CD4-positive, alpha-beta T cell treated with Interleukin-6 for 4 hours (primary cell): ENCODE measurements at regions not wholly inside any gene's neighbourhood (a gene's known extent, or its start where the extent isn't known, plus 50 kb on each side); places are given as distances from the start of the nearest gene placed in this dataset.

ENCODE experiments used
- DNase-seq: peaks from one replicate; pipeline ENCODE4 v3.0.0-alpha.2; 2020; ENCODE audit warnings: mixed read lengths

DNA sequence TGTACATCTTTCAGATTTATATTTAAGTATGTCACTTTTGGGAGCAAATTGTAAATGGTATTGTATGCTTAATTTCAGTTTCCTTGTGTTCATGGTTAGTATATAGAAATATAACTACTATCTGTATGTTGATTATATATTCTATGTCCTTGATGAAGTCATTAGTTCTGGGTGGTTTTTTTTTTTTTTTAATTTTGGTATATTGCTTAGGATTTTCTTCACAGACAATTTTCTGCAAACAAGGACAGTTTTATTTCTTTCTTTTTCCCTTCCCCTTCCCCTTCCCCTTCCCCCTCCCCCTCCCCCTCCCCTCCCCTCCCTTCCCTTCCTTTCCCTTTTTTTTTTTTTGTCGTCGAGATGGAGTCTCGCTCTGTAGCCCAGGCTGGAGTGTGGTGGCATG, 430.0 kb downstream of the TYW1 start:
- DNase-seq, result no peak

DNA sequence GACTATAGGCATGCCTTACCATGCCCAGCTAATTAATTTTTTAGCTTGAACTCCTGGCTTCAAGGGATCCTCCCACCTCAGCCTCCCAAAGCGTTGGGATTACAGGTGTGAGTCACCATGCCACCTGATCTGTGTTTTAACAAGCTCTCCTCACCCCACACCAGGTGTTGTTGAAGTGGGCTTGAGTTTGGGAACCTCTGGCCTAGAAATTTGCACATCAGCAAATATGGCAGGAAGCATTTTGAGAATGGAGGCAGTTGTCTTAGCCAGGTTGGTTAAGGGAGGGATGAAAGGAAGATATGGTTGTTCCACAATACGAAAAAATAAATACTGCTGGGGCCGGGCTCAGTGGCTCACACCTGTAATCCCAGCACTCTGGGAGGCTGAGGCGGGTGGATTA, 433.1 kb downstream of the TYW1 start:
- DNase-seq, result no peak

DNA sequence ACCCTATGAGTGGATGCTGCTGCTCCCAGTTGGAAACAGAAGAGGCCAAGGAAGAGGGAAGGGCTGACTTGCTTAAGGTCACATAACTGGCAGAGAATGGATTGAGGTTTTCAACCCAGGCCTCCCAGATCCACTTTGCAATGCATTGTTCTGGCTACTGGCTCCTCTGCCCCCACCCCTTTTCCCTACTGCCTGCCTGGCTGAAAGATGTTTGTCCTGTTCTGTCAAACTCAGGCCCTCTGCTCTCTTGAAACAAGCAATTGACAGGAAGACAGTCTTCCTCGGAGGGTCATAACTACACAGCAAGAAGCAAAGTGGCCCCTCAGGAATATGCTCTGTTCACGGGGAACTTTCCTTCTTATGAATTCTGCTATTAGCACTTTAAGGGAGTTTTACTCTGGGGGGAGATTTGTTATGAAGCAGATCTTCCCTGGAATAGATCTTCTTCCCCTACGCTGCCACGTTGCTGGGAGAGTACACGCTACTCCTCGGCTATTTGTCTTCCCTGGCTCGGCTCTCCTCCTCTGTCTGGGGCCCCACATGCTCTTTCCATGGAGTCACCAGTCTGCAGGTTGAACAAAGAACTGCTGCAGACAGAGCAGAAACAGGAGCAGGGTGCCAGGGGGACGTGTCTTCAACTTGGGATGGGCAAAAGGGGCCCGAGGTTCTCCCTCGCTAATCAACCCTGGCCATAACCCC, 436.1 kb downstream of the TYW1 start:
- no peak for DNase-seq

DNA sequence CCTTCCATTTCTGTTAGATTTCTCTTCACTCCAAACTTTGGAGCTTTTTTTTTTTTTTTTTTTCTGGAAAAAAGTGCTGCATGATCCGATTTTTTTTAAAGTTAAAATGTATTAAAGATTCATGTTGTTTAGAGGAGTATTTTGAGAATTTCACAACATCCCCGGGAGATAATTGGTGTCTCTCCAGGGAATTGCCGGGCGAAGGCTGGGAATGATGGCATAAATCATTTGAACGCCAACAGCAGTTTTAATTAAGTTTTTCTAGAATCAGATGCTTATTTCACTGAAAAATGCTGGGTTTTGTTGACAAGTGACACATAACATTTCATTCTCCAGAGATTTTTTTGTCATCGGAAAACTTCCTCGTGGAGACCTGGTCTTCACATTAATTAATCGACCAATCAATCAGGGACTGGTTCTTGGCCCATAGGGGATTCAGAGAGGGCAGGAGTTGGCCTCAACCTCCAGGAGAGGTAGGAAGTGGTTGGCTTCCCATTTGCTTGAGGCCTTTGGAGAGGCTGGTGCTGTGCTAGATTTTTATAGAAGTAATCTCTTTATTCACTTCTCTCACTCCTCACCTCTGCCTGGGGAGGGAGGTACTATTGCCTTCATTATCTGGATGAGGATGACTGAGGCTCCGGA, 439.4 kb downstream of the TYW1 start:
- DNase-seq, result no peak

DNA sequence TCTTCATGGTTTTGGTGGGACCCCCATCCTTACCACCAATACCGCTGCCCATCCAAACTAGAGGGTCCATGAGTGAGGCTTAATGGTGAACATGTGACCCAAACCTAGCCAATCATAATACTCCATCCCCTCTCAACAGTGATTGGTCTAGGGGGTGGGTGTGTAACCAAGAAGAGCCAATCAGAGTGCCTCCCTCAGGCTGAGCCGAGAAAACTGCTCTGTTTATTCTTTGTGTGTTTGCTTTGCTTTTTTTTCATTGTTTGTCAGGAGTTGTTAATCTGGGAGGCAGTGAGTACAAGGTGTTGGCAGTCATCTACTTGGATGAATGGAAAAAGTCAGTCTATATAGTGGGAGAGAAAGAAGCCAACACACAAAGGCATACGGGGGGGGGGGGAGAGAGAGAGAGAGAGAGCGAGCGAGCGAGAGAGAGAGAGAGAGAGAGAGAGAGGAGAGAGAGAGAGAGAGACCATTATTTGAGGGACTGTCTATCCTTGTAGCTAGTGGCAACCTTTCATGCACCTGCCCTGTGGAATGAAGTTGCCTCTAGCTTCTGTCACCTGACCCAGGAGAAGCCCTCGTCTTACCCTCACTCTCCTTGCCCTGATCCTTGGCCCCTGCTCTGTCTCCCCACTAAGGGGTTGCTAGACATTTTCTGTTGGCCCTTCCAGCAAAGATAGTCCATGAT, 441.7 kb downstream of the TYW1 start:
- no peak for DNase-seq

DNA sequence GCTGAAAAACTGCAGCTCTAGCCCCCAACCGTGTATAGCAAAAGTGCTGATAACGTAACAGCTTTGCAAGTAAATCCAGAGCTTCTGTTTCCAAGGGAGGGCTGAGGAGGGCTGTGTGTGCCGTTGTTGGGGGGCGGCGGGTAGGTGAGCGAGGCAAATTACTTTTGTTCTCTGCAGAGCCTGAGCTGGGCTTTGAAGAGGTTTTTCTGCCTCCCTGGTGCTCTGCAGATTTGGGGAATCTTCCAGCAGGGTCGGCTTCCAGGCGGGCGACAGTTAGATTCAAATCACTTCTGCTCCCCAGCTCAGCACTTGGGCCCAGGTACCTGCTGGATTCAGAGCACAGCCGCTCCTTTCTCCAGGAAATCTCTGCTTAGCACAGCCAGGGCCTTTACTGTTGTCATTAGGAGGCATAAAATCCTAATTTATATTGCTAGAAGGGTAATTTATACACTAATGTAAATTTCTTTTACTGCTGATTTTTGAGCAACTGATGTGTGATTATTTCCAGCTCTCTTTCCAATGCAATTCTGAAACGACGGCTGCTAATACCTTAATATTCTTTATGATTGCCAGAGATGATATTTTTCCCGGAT, 442.4 kb downstream of the TYW1 start:
- DNase-seq, result no peak

DNA sequence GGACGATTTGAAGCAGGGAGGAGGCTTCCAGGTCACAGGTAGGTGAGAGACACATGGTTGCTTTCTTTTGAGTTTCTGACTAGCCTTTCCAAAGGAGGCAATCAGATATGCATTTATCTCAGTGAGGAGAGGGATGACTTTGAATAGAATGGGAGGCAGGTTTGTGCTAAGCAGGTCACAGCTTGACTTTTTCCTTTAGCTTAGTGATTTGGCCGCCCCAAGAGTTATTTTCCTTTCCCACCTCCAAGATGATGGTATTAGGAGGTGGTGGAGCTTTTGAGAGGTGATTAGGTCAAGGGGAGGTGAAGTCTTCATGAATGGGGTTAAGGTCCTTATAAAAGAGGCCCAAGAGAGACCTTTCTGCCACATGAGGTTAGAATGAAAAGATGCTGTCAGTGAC, 443.7 kb downstream of the TYW1 start:
- DNase-seq, result no peak

DNA sequence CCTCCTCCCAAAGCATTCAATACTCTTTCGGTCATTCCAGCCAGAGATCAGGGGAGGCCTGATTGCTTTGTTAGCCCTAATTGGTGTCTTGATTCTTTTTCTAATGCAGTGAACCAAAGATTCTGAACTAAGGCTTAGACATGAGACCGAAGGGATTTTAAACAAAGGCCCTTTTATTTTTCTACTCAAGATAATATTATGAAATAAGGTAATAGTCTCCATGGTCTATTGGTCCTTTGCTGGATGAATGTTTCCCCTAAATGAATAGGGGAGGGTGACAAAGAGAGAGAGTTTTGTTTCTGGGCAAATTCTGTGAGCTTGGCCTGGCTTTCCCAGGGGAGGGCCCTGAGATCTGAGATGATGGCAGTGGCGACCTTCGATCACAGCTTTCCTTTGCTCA, 449.1 kb downstream of the TYW1 start:
- DNase-seq, result no peak

DNA sequence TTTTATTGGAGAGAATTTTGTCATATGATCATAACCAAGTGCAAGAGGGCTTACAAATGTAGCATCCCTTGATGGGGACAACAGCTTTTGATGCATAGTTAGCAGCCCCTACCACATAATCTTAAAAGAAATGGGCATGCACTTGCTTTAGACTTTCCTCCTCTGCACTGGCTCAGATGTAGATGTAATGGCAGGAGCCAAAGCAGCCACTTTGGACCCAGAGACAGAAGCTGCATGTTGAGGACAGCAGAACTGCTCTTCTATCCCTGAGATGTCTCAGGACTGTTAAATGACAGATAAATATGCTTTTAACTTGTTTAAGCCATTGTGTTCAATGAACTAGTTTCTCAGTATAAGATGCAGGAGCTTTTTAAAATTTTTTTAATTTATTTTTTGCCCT, 450.7 kb downstream of the TYW1 start:
- no peak for DNase-seq

DNA sequence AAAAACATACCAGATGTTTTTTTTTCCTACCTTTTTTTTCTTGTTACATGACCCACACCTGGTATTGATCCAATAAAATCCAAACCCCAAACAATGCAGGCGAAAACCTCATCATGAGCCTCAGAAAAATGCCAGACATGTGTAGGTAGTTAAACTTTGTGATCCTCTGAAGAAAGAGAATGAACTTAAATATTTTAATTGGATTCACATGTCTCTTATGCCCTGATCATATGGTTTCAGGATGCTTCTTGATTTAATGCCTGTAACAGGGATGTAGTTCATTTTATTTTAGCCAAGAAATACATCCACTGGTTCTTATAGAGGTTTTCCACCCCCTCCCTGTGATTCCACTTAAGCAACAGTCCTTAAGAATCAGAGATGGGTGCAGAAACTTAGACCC, 451.6 kb downstream of the TYW1 start:
- DNase-seq, result no peak

DNA sequence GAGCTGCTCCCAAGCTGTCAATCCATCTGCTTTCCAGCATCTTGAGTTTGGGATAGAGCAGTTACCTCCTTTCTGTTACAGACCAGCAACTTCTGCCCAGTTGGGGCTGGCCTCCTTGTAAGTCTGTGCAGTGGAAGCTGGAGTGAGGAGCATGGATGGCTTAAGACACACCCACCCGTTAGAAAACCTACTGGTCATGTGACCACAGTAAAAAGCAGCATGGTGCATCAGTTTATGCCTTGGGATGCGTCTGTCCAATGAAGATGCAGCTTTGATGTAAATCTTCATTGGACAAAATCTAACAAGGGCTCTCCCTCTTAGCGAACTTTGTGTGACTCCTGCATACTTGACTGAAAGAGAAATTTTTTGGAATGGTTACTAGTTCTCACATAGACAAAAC, 453.5 kb downstream of the TYW1 start:
- no peak for DNase-seq

DNA sequence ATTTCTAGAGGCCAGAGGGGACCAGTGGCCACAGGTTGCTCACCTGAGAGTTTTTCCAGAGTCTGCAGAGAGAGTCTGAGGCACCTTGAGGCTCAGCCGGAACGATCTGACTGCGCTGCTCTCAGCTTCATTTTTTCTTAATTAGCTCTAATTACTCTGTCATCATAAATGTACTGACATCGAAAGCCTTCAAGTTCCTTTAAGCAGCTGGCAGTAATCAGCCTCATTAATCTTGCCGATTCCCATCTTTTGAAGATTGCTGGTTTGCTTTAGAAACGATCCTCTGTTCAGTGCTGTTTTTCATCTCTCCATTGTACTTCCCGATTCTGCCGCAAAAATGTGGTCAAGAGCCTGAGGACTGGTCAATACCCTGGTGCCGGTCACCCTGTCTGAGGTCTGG, 454.7 kb downstream of the TYW1 start:
- no peak for DNase-seq

DNA sequence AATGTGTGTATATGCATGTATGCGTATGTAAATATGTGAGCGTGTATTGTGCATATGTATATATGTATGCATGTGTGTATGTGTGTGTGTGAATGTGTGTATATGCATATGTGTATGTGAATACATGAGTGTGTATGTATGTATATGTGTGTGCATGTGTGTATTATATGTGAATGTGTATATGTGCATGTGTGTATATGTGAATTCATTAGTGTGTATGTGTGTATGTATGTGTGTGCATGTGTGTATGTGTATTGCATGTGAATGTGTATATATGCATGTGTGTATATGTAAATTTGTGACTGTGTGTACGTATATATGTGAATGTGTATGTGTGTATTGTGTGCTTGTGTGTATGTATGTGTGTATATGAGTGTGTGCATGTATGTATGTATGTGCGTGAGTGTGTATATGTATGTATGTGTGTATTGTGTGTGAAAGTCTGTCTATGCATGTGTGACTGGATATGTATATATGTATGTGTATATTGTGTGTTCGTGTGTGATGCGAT, 455.9 kb downstream of the TYW1 start:
- no peak for DNase-seq

DNA sequence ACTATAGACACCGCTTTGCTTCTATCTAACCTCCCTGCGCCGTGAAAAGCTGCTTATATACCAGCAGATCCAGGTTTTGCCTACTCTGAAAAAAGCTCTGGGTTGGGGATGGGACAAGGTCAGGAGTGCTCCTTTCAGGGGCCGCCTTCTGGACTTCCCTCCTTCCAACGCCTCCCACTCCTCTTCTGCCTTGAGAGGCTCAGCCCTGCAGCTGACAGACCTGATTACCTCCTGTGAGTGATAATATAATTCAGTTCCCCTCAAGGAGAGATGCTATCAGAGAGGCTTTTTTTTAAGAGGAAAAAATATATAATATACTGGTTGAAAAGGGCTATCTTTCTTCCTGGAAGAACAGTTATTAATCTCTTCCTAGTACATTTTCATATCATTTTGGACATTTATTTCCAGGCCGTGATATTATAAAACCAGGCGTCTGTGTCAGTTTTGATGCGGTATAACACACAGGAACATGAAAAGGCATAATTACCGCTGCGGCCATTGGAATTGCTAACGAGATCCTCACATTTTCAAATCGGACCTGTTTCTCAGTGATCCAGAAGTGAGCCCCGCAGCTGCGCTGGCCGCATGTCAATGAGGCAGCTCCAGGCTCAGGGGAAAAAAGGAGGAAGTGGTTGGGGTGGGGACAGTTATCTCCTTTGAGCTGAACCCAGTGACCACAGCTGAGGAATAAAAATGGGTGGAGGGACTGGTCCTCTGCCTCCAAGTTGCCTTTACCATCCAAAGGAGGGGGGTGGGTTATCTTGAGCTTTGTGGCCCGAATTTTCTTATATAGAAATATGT, 457.1 kb downstream of the TYW1 start:
- no peak for DNase-seq

DNA sequence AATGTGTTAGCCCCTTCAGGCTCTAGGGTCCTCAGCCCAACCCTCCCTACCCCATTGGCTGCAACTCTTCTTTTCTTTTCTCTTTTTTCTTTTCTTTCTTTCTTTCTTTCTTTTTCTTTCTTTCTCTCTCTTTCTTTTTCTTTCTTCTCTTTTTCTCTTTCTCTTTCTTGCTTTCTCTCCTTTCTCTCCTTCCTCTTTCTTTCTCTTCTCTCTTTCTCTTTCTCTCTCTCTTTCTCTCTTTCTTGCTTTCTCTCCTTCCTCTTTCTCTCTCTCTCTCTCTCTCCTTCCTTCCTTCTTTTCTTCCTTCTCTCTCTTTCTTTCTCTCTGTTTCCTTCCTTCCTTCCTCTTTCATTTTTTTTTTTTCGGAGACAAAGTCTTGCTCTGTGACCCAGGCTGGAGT, 458.9 kb downstream of the TYW1 start:
- no peak for DNase-seq

DNA sequence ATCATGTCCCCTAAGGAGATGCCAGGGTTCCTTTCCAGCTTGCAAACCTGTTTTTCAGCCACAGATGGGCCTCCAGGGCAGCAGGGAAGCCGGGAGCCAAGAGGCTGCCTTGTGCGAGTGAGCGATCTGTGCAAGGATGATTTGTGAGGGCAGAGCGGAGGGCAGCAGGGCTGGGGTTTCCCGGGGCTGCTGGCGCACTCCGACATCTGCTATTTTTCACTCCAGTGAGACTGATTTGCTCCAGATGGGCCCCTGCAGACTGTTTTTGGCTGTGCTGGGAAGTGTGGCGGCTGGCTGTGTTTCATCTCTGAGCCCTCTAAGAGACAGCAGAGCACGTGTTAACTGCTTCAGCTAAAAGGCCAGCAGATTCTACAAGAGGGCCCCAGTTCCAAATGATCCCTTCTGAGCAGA, 466.2 kb downstream of the TYW1 start:
- no peak for DNase-seq

DNA sequence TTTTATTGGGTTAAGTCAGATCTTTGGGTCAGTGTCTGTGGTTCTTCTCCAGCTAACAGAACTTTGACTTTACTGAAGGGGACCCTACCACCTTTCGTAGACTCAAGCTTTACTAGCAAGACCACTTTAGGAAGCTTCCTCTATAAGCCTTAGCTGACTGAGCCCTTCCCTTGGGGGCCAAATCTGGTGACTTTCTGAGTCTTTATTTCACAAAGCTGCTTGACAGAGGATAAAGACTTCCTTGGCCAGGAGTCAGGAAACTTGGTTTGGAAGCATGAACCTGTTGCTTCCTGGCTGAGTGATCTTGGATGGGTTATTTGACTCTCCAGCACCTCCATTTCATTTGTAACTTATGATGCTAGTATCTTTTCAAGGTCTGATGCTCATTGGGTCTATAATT, 466.7 kb downstream of the TYW1 start:
- no peak for DNase-seq

DNA sequence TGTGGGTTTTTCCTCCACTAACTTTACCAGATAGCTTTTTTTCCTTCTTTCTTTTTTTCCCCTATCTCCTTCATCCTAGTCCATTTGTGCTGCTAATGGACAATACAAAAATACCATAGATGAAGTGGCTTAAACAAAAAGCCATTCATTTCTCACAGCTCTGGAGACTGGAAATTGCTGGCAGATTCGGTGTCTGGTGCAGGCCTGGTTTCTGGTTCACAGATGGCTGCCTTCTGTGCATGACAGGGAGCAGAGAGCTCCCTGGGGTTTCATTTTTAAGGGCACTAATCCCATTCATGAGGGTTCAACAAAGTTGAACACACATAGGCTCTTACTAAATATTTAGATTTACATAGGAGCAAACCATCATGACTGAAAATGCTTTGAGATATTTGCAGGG, 467.4 kb downstream of the TYW1 start:
- DNase-seq, result no peak

DNA sequence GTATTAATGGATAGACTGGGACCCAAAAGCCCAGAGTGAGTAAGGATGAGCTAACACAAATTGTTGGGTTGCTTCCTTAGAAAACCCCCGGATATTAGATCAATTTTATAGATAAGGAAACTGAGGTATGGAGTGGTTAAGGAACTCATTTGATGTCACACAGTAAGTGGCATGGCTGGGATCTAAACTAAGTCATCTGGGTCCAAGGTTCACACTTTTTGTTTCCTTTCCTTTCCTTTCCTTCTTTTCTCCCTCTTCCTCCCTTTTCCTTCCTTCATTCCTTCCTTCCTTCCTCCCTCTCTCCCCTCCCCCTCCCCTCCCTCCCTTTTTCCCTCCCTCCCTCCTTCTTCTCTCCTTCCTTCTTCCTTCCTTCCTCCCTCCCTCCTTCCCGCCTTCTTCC, 469.5 kb downstream of the TYW1 start:
- DNase-seq, result no peak

DNA sequence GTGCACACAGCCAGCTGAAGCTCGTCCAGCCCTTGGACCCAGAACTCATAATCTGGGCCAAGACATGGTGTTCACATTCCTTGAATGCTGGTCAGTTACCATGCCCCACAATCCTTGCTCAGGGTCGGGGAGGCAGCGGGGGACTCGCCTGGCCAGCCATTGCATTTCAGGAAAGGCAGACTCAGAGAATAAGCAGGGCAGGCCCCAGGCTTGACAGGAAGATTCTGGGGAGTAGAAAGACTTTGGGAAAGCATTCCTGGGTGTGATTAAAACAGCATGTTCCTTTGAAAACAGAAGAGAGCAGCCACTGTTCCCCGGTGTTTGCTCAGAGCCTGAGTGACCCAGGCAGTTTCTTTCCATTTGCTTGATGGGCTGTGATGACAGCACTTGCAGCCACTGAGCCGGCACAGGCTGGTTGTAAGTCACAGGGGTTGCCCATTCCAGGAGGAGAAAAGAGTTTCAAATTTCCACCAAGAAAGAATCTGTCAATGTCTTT, 473.7 kb downstream of the TYW1 start:
- no peak for DNase-seq

DNA sequence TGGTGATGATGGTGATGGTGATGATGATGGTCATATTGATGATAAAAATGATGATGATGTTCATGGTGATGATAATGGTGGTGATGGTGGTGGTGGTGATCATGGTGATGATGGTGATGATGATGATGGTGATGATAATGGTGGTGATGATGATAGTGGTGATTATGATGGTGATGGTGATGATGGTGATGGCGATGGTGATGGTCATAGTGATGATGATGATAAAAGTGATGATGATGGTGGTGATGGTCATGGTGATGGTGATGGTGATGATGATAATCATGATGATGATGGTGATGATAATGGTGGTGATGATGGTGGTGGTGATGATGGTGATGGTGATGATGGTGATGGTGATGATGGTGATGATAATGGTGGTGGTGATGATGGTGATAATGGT, 478.7 kb downstream of the TYW1 start:
- DNase-seq, result no peak

DNA sequence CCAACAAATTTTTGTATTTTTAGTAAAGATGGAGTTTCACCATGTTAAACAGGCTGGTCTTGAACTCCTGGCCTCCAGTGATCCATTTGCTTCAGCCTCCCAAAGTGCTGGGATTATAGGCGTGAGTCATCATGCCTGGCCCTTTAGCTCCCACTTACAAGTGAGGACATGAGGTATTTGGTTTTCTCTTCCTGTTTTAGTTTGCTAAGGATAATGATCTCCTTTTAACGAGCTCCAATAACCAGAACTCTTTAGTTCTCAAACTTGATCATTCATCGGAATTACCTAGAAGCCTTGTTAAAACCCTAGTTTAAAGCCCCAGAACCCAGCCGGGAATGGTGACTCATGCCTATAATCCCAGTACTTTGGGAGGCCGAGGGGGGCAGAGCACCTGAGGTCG, 481.4 kb downstream of the TYW1 start:
- no peak for DNase-seq

DNA sequence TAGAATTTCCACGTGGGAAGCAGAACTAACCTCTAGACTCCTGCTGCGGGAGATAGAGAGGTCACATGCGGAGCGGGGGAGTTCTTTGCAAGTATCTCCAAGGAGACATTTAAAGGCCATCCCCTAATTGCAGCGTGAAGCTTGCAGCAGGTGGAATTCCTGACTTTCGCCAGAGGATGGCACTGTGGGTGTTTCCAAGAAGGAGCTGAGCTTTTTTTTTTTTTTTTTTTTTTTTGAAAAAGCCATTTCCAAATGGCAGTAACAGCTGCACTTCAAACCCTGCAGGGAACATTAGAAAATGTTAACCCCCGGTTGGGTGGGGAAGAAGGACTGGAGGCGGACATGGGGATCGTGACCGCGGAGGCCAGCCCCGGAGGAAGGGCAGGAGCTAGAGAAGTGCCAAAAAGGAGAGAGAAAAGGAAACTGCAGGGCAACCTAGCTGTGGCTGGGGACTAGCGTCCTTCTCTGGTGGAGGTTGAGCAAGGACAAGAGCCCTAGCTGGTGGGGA, 487.7 kb downstream of the TYW1 start:
- DNase-seq, result peak; percentile 3
